Mammary epithelial cell (primary cell): ENCODE measurements at regions not wholly inside any gene's neighbourhood (a gene's known extent, or its start where the extent isn't known, plus 50 kb on each side); places are given as distances from the start of the nearest gene placed in this dataset.
"Not testable (repeated sequence)": the region's sequence is repeated elsewhere in the genome, so short reads cannot be mapped to it uniquely, and the experiment has no call there.

Experiments
- EZH2 ChIP-seq: IDR thresholded peaks from 2 replicates; pipeline ENCODE4 v1.6.1; 2012; ENCODE audit warnings: low read length, inconsistent platforms, borderline replicate concordance
- TF ChIP-seq, protein P1 (sequence below), 2 donors: IDR thresholded peaks in 1 of 2; conservative IDR thresholded peaks in 1 of 2; 2 replicates each; pipeline ENCODE4 v1.5.1; 2011 to 2012; ENCODE audit warnings: inconsistent platforms in 2 of 2, low read length in 2 of 2, mild to moderate bottlenecking in 2 of 2, control low read depth in 1 of 2, low read depth in 1 of 2; ENCODE audit not compliant: insufficient read depth in 1 of 2; ENCODE audit errors: extremely low read depth in 1 of 2

DNA sequence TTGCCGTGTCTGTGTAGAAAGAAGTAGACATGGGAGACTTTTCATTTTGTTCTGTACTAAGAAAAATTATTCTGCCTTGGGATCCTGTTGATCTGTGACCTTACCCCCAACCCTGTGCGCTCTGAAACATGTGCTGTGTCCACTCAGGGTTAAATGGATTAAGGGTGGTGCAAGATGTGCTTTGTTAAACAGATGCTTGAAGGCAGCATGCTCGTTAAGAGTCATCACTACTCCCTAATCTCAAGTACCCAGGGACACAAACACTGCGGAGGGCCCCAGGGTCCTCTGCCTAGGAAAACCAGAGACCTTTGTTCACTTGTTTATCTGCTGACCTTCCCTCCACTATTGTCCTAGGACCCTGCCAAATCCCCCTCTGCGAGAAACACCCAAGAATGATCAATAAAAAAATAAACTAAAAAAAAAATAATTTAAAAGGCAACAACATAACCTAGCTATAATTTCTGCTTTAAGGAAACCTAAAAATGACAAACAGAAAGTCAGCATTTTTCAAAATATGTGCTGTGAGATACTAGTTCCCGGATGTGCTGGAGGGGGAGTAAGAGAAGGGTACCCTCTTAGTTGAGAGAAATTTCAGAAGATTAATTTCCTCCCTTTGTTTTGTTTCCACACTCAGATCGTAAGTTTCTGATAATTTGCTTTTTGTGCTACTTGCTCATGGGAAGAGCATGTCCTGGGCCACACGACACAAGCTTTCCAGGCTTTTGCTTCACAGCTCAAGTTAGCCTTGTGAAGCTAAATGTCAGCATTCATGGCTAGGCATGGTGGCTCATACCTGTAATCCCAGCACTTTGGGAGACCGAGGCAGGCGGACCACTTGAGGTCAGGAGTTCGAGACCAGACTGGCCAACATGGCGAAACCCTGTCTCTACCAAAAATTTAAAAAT is 64.7 kb upstream of the CAPRIN1 start:
- TF ChIP-seq, protein P1, sequence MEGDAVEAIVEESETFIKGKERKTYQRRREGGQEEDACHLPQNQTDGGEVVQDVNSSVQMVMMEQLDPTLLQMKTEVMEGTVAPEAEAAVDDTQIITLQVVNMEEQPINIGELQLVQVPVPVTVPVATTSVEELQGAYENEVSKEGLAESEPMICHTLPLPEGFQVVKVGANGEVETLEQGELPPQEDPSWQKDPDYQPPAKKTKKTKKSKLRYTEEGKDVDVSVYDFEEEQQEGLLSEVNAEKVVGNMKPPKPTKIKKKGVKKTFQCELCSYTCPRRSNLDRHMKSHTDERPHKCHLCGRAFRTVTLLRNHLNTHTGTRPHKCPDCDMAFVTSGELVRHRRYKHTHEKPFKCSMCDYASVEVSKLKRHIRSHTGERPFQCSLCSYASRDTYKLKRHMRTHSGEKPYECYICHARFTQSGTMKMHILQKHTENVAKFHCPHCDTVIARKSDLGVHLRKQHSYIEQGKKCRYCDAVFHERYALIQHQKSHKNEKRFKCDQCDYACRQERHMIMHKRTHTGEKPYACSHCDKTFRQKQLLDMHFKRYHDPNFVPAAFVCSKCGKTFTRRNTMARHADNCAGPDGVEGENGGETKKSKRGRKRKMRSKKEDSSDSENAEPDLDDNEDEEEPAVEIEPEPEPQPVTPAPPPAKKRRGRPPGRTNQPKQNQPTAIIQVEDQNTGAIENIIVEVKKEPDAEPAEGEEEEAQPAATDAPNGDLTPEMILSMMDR (conservative IDR thresholded peaks at IDR 0.05 in 1 of 2, IDR thresholded peaks at IDR 0.05 in 1 of 2; ENCODE audit: extremely low read depth in 1 of 2, insufficient read depth in 1 of 2, low read depth in 1 of 2, low read length in 2 of 2): not testable (repeated sequence)
- TF ChIP-seq EZH2: not testable (repeated sequence)
